ENCODE measurements at regions not wholly inside any gene's neighbourhood (a gene's known extent, or its start where the extent isn't known, plus 50 kb on each side); places are given as distances from the start of the nearest gene placed in this dataset.

GRCh38 chr10:118534136-118534535, 61.3 kb downstream of the PRLHR start:
- no peak for TF ChIP-seq JUND (IDR thresholded peaks at IDR 0.05)
- no peak for TF ChIP-seq CTCF (IDR thresholded peaks at IDR 0.05; ENCODE audit: low read depth, low read length, missing input control)
- no peak for TF ChIP-seq TAF1 (conservative IDR thresholded peaks at IDR 0.05)
- no peak for TF ChIP-seq ZBTB33 (IDR thresholded peaks at IDR 0.05)
- no peak for TF ChIP-seq REST (IDR thresholded peaks at IDR 0.05)
- no peak for TF ChIP-seq YY1 (IDR thresholded peaks at IDR 0.05)
- no peak for TF ChIP-seq EGR1 (IDR thresholded peaks at IDR 0.05; ENCODE audit: low read depth in 2 of 2)
- no peak for TF ChIP-seq ATF3 (IDR thresholded peaks at IDR 0.05)
- no peak for TF ChIP-seq GABPA (IDR thresholded peaks at IDR 0.05 in 1 of 2, conservative IDR thresholded peaks at IDR 0.05 in 1 of 2)
- no peak for TF ChIP-seq MAX (IDR thresholded peaks at IDR 0.05)
